Spinal cord (tissue), 9 donors: ENCODE measurements at regions not wholly inside any gene's neighbourhood (a gene's known extent, or its start where the extent isn't known, plus 50 kb on each side); places are given as distances from the start of the nearest gene placed in this dataset.
"Not testable (repeated sequence)": the region's sequence is repeated elsewhere in the genome, so short reads cannot be mapped to it uniquely, and the experiment has no call there.

Experiments
- DNase-seq, 6 donors: peaks; one replicate each; pipeline versions ENCODE4 v3.0.0 to v3.0.0-alpha.2; 2013 to 2015; ENCODE audit warnings: low spot score in 6 of 6, low read depth in 4 of 6
- H3K27ac ChIP-seq: one replicate; pipeline ENCODE4 v1.5.1; 2013; ENCODE audit warnings: low read depth, low read length, control low read depth
- H3K27me3 ChIP-seq: one replicate; pipeline ENCODE4 v1.6.1; 2013; ENCODE audit warnings: low read length; ENCODE audit not compliant: control insufficient read depth, insufficient read depth
- H3K36me3 ChIP-seq: one replicate; pipeline ENCODE4 v1.6.1; 2013; ENCODE audit warnings: low read length; ENCODE audit not compliant: control insufficient read depth, insufficient read depth
- H3K4me1 ChIP-seq: one replicate; pipeline ENCODE4 v1.6.1; 2013; ENCODE audit warnings: low read length; ENCODE audit not compliant: control insufficient read depth, insufficient read depth
- H3K4me3 ChIP-seq: one replicate; pipeline ENCODE4 v1.5.1; 2013; ENCODE audit warnings: low read depth, low read length, control low read depth
- H3K9me3 ChIP-seq: one replicate; pipeline ENCODE4 v1.6.1; 2013; ENCODE audit warnings: low read length; ENCODE audit not compliant: control insufficient read depth, insufficient read depth
- WGBS: methylation state at CpG from one replicate; pipeline ENCODE4 v1.1.5; 2013; ENCODE audit warnings: missing lambda C conversion rate; ENCODE audit not compliant: insufficient coverage; 5-methylcytosine and 5-hydroxymethylcytosine counted together
- donor health status: healthy.

DNA sequence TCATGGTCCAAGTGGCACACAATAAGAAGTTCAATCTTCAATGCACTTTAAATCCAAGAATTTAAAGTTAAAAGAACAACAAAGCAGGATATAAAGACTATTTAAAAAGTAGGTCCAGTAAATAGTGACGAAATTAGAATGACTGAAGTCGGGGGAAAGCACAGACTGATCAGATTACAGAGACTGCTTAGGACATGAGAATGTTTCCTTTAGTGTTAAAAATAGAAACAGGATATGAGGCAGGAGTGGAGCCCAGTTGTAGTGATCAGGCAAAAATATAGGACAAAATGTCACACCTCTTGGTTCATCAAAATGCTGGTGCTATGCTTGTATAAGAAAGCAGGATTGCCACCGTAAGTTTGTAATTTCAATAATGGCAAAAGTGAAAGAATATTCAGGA is 52.2 kb upstream of the CD163 start:
- H3K27me3 ChIP-seq, result no peaks in the 10 kb centered on the region
- H3K4me3 ChIP-seq, result no peak overlapping the region
- no peaks in the 10 kb centered on the region for H3K36me3 ChIP-seq
- H3K27ac ChIP-seq, result no peak overlapping the region
- no peaks in the 10 kb centered on the region for H3K9me3 ChIP-seq
- DNase-seq, result no peak
- WGBS, result 27% methylated on average over 2 of the region's 3 CpGs
- no peaks in the 10 kb centered on the region for H3K4me1 ChIP-seq

DNA sequence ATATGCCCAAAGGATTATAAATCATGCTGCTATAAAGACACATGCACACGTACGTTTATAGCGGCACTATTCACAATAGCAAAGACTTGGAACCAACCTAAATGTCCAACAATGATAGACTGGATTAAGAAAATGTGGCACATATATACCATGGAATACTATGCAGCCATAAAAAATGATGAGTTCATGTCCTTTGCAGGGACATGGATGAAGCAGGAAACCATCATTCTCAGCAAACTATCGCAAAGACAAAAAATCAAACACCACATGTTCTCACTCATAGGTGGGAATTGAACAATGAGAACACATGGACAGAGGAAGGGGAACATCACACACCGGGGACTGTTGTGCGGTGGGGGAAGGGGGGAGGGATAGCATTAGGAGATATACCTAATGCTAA is 51.3 kb upstream of the CD163 start:
- not testable (repeated sequence) for H3K36me3 ChIP-seq, DNase-seq, H3K4me1 ChIP-seq, H3K27me3 ChIP-seq, H3K9me3 ChIP-seq, H3K4me3 ChIP-seq, H3K27ac ChIP-seq
- no CpG with 5 or more reads among the region's 6 CpGs for WGBS
